ENCODE measurements at regions not wholly inside any gene's neighbourhood (a gene's known extent, or its start where the extent isn't known, plus 50 kb on each side); places are given as distances from the start of the nearest gene placed in this dataset.

GRCh38 chr2:79453918-79454317 lies 58.9 kb upstream of the CTNNA2 start:
- DNase-seq = peak; percentile 14
- in situ Hi-C loops (cut with MboI; ENCODE audit: low pct_unique_long_range_greater_than_20kb, low sequenced_read_pairs) = no loop called here

- no peak for DNase-seq
- in situ Hi-C loops (cut with MboI; ENCODE audit: low pct_unique_long_range_greater_than_20kb, low sequenced_read_pairs) = no loop called here
Observed at GRCh38 chr2:79452651-79453050, 60.2 kb upstream of the CTNNA2 start.

DNA sequence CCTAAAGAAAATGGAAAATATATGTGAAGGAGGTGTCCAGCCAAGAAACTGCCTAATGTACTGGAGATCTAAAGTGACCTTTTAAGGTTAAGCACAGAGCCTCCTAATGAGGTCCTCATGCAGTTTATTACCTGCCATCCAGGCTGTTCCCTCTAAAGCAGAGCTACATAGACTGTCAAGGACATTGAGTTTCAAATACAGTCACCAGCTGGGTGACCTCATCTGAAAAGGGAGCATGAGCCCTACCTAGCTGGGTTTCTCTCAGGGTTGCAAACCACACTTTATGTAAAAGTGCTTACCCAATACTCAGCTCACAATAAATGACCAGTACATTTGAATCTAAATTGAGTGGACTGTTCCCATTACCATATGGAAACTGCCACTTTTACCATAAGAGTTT lies 65.4 kb upstream of the CTNNA2 start:
- in situ Hi-C loops (cut with MboI; ENCODE audit: low pct_unique_long_range_greater_than_20kb, low sequenced_read_pairs) = no loop called here
- no peak for DNase-seq

GRCh38 chr2:79446313-79446712 lies 66.5 kb upstream of the CTNNA2 start:
- in situ Hi-C loops (cut with MboI; ENCODE audit: low pct_unique_long_range_greater_than_20kb, low sequenced_read_pairs) = no loop called here
- DNase-seq = no peak

DNA sequence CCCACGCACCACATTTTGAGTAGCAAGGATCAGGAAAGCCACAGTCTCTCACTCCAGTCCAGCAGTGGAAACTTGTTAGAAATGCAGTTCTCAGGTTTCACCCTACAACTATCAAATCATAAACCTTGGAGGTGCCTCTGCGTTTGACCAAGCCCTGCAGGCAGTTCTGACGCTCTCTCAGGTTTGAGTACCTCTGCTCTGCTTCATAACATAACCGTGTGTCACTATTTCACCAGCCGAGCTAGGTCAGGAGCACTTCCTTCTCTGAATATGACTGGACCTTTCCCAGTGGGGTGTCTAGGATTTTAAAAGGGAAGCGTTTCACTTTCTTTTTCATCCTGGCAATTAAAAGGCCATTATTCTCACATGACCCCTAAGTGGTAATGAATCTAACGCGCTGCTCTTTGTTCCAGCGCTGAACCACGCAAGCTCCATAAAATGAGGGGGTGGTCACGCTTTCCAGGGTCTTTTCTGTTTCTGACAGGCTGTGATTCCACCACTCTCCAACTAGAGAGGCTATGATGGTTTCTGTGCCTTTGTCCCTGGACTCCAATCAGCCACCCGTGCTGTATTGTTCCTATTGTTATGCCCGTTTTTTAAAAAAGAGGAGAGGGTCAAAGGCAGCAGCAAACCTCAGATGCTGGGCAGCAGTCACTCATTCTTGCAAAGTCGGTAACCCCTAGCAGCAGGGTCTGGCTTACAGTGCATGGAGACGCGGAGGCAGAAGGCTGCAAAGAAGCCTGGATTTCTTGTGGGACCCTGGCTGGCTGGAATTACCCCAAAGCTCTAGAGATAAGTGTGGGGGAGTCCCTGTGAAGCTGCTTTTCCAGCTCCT lies 75.2 kb upstream of the CTNNA2 start:
- in situ Hi-C loops (cut with MboI; ENCODE audit: low pct_unique_long_range_greater_than_20kb, low sequenced_read_pairs) = no loop called here
- no peak for DNase-seq

GRCh38 chr2:79434362-79434761 lies 78.5 kb upstream of the CTNNA2 start:
- DNase-seq = no peak
- in situ Hi-C loops (cut with MboI; ENCODE audit: low pct_unique_long_range_greater_than_20kb, low sequenced_read_pairs) = no loop called here

GRCh38 chr2:79432731-79433146 lies 80.1 kb upstream of the CTNNA2 start:
- no peak for DNase-seq
- in situ Hi-C loops (cut with MboI; ENCODE audit: low pct_unique_long_range_greater_than_20kb, low sequenced_read_pairs) = no loop called here

DNA sequence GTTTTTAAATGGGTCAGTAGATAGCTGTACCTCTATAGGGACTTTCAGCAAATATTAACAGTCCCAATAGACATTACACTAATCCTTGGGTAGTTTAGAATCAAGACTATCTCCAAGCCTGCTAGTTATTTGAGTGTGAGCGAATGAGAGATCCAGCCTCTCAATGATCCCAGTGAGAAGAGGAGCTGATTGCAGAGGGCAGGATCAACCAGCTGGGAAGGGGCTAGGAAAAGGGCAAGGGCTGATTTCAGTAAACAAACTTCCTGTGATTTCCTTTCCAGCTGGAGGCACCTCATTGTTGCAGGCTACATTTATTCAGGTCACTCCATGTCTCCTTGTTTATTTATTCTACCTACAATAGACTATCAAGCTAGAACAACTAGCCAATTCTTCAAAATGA lies 84.1 kb upstream of the CTNNA2 start:
- in situ Hi-C loops (cut with MboI; ENCODE audit: low pct_unique_long_range_greater_than_20kb, low sequenced_read_pairs) = no loop called here
- DNase-seq = no peak

- in situ Hi-C loops (cut with MboI; ENCODE audit: low pct_unique_long_range_greater_than_20kb, low sequenced_read_pairs) = no loop called here
Observed at GRCh38 chr2:79414690-79415089, 98.2 kb upstream of the CTNNA2 start.

DNA sequence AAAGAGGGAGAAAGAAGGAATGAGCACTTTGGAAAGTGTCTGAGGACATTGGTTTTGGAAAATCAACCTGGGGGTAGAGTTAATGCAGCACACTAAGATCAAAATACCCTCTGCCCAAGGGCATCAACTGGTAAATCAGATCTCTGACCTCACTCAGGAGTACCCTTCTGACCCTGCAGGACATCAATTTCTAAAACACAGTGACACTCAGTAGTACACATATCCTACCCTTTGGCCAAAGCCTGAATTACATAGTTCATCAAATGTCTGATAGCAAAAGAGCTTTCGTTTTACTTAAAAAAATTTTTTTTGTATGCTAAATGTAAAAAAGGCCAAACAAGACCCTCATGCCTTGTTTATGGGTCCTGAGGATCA lies 118.4 kb upstream of the CTNNA2 start:
- in situ Hi-C loops (cut with MboI; ENCODE audit: low pct_unique_long_range_greater_than_20kb, low sequenced_read_pairs) = no loop called here
- DNase-seq = no peak

More at GRCh38 chr2:79414690-79415089, 98.2 kb upstream of the CTNNA2 start:
- DNase-seq = no peak

DNA sequence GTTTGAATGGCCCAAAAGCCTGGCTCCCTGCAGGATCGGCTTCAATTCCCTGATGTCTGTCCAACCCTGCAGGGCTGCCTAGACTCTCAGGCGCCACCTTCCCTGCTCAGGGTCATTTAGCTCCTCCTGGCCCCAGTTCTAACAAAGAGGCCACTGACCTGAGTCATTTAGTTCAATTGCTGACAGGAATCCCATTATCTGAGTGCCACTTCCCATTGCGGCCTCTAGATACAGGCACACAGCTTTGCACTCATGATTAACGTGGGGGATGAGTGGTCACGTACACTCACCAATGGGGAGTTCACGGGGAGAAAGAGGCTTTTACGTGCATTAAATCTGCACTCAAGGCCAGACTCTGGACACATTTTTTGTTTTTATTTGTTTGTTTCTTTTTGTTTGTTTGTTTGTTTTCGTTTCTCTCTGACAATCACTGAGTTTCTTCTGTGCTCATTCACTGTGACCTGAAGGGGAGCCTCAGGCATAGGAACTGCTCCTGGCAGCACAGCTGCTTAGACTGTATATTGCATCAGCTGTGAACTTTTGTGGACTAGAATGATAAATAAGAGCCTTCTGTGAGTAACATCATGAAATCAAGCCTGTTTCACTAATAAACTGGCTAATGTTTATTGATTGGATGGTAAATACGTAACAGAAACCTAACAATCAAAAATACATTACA lies 118.9 kb upstream of the CTNNA2 start:
- in situ Hi-C loops (cut with MboI; ENCODE audit: low pct_unique_long_range_greater_than_20kb, low sequenced_read_pairs) = no loop called here
- DNase-seq = no peak

- no peak for DNase-seq
- in situ Hi-C loops (cut with MboI; ENCODE audit: low pct_unique_long_range_greater_than_20kb, low sequenced_read_pairs) = no loop called here
Observed at GRCh38 chr2:79393107-79393685, 119.7 kb upstream of the CTNNA2 start.

DNA sequence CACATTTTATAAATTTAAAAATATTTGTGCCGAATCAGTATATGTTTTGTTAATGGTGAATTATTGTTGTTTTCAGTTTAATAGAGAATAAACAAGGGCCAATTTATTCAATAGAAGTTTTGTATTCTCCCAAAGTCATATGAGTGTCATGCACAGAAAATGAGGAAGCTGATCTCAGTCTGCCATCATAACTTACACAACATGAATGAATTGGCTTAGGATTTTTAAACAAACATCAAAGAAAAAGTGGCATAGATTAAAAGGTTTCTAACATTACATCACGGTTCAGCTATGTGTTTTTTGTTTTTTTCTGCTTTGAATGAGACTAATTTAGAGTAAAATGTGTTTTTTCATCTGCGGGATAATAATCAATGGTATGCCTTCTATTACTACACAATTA lies 123.4 kb upstream of the CTNNA2 start:
- in situ Hi-C loops (cut with MboI; ENCODE audit: low pct_unique_long_range_greater_than_20kb, low sequenced_read_pairs) = no loop called here
- DNase-seq = no peak

DNA sequence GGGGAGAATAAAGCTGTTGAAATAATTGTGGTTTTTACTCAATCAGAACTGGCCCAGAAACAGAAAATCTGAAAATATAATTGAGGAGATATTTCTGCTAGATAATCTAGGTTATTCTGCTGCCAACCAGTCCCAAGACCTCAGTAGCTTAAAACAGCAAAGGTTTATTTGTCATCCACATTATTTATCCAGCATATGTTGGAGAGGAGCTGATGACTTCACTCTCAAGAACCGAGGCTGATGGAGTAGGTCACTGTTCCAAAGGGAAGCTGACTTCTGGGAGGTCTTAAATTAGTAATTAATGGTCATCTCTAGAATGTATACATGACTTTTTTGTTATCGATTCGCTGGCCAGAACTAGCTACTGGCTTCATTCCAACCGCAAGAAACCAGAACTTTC lies 124.8 kb upstream of the CTNNA2 start:
- DNase-seq = no peak
- in situ Hi-C loops (cut with MboI; ENCODE audit: low pct_unique_long_range_greater_than_20kb, low sequenced_read_pairs) = no loop called here

- DNase-seq = no peak
- in situ Hi-C loops (cut with MboI; ENCODE audit: low pct_unique_long_range_greater_than_20kb, low sequenced_read_pairs) = no loop called here
Observed at GRCh38 chr2:79387431-79387830, 125.4 kb upstream of the CTNNA2 start.

- DNase-seq = no peak
- in situ Hi-C loops (cut with MboI; ENCODE audit: low pct_unique_long_range_greater_than_20kb, low sequenced_read_pairs) = no loop called here
Observed at GRCh38 chr2:79383681-79384080, 129.2 kb upstream of the CTNNA2 start.

- in situ Hi-C loops (cut with MboI; ENCODE audit: low pct_unique_long_range_greater_than_20kb, low sequenced_read_pairs) = no loop called here
- DNase-seq = no peak
Observed at GRCh38 chr2:79375817-79376216, 137.0 kb upstream of the CTNNA2 start.

- in situ Hi-C loops (cut with MboI; ENCODE audit: low pct_unique_long_range_greater_than_20kb, low sequenced_read_pairs) = no loop called here
- no peak for DNase-seq
Observed at GRCh38 chr2:79373358-79374130, 139.3 kb upstream of the CTNNA2 start.

DNA sequence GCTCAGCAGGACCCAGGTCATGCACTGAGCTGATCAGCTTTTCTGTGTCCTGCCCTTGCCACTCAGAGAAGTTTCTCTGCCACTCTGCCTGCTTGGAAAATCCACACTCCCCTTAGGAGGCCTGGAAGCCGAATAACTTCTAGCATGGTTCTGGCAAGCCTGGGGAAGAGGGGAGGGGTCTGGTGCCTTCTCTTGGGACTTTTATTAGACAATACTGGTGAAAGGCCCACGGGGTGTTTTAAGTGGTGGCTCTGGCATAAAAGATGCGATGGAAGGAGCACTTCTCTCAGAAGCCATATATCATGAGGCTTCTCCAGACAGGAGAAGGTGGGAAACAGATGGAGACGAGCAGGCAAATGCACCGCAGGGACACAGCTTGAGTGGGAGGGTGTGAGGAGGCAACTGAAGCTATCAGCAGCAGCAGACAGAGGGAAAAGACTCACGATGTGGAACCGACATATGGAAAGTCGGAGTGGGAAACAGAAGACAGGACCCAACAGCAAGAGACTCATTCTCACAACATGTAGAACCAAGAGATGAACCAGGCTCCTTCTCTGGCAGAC lies 141.8 kb upstream of the CTNNA2 start:
- in situ Hi-C loops (cut with MboI; ENCODE audit: low pct_unique_long_range_greater_than_20kb, low sequenced_read_pairs) = no loop called here
- no peak for DNase-seq

Measured in KBM-7 (cell line).